IPS-18a (cell line): ENCODE measurements at regions not wholly inside any gene's neighbourhood (a gene's known extent, or its start where the extent isn't known, plus 50 kb on each side); places are given as distances from the start of the nearest gene placed in this dataset.
A peak's percentile ranks its signal among the peaks of the same experiment; 100 is the strongest.

Source experiments
- H3K27ac ChIP-seq: one replicate; pipeline ENCODE4 v1.5.1; 2013; ENCODE audit warnings: low read length
- H3K27me3 ChIP-seq: one replicate; pipeline ENCODE4 v1.6.1; 2013; ENCODE audit warnings: mild to moderate bottlenecking, low read length; ENCODE audit not compliant: control insufficient read depth, insufficient read depth
- H3K36me3 ChIP-seq: one replicate; pipeline ENCODE4 v1.6.1; 2013; ENCODE audit warnings: low read depth, low read length; ENCODE audit not compliant: control insufficient read depth
- H3K4me1 ChIP-seq: one replicate; pipeline ENCODE4 v1.6.1; 2013; ENCODE audit warnings: low read depth, low read length; ENCODE audit not compliant: control insufficient read depth
- H3K4me3 ChIP-seq: one replicate; pipeline ENCODE4 v1.5.1; 2013; ENCODE audit warnings: low read length
- H3K9ac ChIP-seq: one replicate; pipeline ENCODE4 v1.6.1; 2013; ENCODE audit warnings: mild to moderate bottlenecking, low read length, moderate library complexity
- H3K9me3 ChIP-seq: one replicate; pipeline ENCODE4 v1.6.1; 2013; ENCODE audit warnings: low read depth, low read length; ENCODE audit not compliant: control insufficient read depth

DNA sequence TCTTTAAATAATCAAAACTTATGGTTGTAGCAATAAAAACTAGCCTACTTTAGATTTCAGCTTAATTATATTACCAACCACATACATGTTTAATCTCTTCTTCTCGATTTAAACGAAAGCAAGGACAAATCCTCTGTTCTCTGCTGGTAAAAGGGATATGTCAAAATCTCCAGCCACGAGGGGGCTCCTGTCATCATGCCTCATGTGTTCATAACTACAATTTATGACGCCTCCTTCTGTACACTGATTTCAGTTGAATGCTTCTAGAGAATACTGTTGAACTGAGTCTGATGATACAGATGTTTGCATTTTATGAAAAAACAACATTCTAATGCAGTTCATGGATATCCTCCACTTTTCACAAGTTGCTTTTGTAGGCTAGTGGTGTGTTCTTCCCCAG lies 220.0 kb upstream of the DPP6 start:
- no peak overlapping the region for H3K9ac ChIP-seq
- H3K9me3 ChIP-seq, result peaks cover 12% of the 10 kb centered on the region
- H3K36me3 ChIP-seq, result no peaks in the 10 kb centered on the region
- no peak overlapping the region for H3K4me3 ChIP-seq
- no peak overlapping the region for H3K27ac ChIP-seq
- H3K4me1 ChIP-seq, result no peaks in the 10 kb centered on the region
- H3K27me3 ChIP-seq, result no peaks in the 10 kb centered on the region

DNA sequence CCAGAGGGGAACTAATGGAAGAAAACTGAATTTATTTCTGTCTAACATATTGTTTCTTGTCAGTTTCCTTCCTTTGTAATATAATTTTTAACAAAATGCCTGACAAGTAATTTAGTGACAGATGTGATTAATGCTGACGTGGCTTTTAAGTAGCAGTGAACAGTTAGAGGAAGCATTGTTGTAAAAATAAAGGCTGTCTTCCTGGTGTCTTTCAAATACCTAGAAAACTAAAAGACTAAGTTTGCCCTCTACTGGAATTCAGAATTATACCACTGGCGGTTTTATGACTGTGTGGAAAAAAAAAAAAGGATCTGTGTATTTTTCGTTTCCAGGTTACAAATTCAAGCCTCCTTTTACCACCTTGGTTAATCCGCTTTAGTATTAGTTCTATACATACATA lies 217.1 kb upstream of the DPP6 start:
- peaks cover 9% of the 10 kb centered on the region for H3K9me3 ChIP-seq
- H3K4me3 ChIP-seq, result no peak overlapping the region
- no peaks in the 10 kb centered on the region for H3K36me3 ChIP-seq
- H3K27ac ChIP-seq, result no peak overlapping the region
- H3K27me3 ChIP-seq, result no peaks in the 10 kb centered on the region
- H3K4me1 ChIP-seq, result no peaks in the 10 kb centered on the region
- H3K9ac ChIP-seq, result no peak overlapping the region

DNA sequence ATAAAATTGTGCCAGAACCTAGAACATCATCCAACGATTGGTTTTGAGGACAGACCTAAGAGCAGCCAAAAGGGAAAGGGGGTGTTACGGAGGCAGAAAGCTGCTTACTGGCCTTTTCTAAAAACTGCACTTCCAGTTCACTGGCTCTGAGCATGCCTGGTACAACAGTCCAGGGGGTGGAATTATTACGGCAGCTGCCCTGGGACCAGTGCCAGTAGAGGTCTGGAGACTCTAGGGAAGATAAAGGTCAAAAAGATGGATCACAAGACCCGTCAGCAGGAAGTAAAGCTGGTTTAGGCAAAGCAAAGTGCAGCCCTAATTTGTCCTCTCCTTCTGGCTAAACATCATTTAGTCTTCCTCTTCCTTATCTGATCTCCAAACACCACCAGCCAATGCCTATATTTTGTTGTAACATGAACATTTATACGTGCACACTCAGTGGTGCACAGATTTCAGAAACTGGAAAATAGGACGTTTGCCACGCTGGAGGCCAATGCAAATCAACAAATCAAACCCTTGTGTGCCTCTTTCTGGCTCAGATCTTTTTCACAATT lies 216.4 kb upstream of the DPP6 start:
- Histone ChIP-seq H3K9ac (no peak overlapping the region), H3K27ac (no peak overlapping the region), H3K9me3 (peaks cover 5% of the 10 kb centered on the region), H3K4me3 (no peak overlapping the region), H3K27me3 (no peaks in the 10 kb centered on the region), H3K4me1 (no peaks in the 10 kb centered on the region), H3K36me3 (no peaks in the 10 kb centered on the region)

DNA sequence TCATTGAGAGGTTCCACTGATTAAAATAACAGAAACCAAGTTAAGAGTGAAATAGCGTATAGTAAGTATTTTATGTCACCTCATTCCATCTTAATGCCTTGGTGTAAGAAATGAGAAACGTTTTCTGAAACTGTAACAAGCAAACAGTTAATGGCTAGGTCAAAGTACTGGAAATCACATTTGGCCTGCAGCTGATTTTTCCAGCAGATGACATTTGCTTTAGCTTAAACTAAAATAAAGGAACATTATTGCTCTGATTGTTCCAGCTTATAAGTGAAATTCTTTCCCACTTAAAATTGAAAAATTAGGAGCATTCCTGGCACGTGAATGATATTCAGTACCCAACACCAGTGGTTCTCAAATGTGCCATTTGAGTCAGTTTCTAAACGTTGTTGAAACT lies 213.6 kb upstream of the DPP6 start:
- Histone ChIP-seq H3K4me1 (no peaks in the 10 kb centered on the region), H3K9me3 (peaks cover 11% of the 10 kb centered on the region), H3K4me3 (no peak overlapping the region), H3K36me3 (no peaks in the 10 kb centered on the region), H3K27me3 (no peaks in the 10 kb centered on the region), H3K27ac (no peak overlapping the region), H3K9ac (no peak overlapping the region)

DNA sequence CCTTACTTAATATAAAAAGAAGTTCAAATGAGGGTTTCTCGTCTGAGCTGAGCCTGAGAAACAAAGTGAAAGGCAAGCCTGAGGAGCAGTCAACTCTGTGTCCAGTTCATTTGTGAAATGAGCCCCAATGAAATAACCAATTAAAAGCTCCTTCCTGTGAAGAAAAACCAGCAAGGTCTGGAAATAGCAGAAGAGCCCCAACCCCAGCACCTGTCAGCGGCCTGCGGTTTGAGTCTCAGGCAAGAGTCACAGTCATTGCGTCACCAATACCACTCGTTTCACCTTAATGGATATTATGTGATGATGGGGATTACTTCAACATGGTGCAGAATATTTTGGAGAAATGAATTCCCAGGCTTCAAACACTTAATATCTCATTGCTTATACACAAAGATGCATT lies 211.3 kb upstream of the DPP6 start:
- no peak overlapping the region for H3K9ac ChIP-seq
- no peaks in the 10 kb centered on the region for H3K27me3 ChIP-seq
- no peaks in the 10 kb centered on the region for H3K4me1 ChIP-seq
- H3K27ac ChIP-seq, result no peak overlapping the region
- H3K4me3 ChIP-seq, result no peak overlapping the region
- no peaks in the 10 kb centered on the region for H3K36me3 ChIP-seq
- peaks cover 11% of the 10 kb centered on the region for H3K9me3 ChIP-seq

DNA sequence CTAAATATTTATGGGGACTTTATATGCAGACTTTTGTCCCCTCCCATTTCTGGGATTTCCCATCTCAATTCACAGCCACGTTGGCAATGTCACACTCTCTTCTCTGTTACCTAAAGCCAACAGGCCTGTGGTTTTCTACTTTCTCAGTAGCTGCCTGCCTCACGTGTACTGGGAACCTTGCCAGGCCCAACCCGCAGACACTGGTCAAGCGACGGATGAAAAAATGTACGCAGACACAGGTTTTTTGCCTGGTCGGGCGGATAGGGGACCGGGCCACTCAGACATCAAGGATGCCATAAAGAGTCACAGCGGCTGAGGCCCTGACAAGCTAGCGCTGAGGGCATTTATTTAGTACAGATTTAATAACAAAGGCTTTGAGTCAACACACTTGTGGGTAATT lies 204.4 kb upstream of the DPP6 start:
- Histone ChIP-seq H3K4me3 (no peak overlapping the region), H3K36me3 (no peaks in the 10 kb centered on the region), H3K27me3 (peaks cover 26% of the 10 kb centered on the region), H3K9me3 (peaks cover 5% of the 10 kb centered on the region), H3K4me1 (no peaks in the 10 kb centered on the region), H3K27ac (no peak overlapping the region), H3K9ac (no peak overlapping the region)

DNA sequence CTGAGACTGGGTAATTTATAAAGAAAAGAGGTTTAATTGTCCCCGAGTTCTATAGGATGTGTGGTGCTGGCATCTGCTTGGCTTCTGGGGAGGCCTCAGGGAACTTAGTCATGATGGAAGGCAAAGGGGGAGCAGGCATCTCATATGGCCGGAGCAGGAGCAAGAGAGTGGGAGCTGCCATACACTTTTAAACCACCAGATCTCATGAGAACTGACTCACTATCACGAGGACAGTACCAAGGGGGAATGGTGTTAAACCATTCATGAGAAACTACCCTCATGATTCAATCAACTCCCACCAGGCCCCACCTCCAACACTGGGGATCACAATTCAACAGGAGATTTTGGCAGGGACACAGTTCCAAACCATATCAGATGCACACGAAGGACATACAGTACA lies 199.9 kb upstream of the DPP6 start:
- Histone ChIP-seq H3K9ac (no peak overlapping the region), H3K4me3 (no peak overlapping the region), H3K27me3 (peaks cover 22% of the 10 kb centered on the region), H3K9me3 (peaks cover 2% of the 10 kb centered on the region), H3K36me3 (no peaks in the 10 kb centered on the region), H3K27ac (no peak overlapping the region), H3K4me1 (no peaks in the 10 kb centered on the region)

DNA sequence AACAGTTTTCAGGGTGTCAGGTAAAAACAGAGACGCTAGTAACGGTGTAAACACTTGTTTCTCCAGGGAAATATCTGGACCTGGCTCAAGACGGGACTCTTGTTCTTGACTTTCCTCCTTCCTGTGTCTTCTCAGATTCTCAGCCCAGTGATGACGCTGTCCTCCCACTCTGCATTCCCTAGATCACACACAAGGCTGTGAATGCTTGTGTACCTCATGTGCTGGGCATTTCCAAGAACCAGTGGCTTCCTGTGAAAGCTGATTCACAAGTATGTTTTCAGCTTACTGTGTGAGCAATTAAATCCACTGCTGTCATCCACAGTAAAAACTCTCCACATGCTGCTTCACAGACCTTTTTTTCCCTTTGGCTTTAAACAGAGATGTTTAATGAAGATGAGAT lies 193.8 kb upstream of the DPP6 start:
- H3K4me3 ChIP-seq, result no peak overlapping the region
- no peaks in the 10 kb centered on the region for H3K36me3 ChIP-seq
- no peaks in the 10 kb centered on the region for H3K27me3 ChIP-seq
- H3K9me3 ChIP-seq, result peaks cover 3% of the 10 kb centered on the region
- H3K4me1 ChIP-seq, result peaks cover 5% of the 10 kb centered on the region
- no peak overlapping the region for H3K27ac ChIP-seq
- no peak overlapping the region for H3K9ac ChIP-seq

DNA sequence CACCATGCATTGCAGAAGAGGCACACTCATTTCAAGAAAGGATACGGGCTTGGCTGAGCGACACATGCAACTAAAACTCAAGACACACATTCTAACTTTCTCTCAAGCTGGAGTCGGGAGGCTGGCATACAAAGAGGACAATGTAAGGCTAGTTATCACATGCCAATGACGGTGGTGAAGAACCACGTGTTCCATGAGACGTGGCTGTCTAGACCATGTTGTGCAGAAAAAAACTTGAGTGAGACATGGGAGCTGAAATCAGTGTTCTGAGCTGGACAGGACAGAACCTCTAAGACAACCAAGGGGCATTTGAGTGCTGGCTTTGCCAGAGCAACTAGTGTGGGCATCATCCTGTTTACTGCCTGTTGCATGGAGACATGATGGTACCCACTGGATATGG lies 193.0 kb upstream of the DPP6 start:
- no peak overlapping the region for H3K4me3 ChIP-seq
- H3K4me1 ChIP-seq, result peaks cover 5% of the 10 kb centered on the region
- peaks cover 3% of the 10 kb centered on the region for H3K9me3 ChIP-seq
- H3K36me3 ChIP-seq, result no peaks in the 10 kb centered on the region
- H3K27ac ChIP-seq, result no peak overlapping the region
- H3K27me3 ChIP-seq, result no peaks in the 10 kb centered on the region
- no peak overlapping the region for H3K9ac ChIP-seq

DNA sequence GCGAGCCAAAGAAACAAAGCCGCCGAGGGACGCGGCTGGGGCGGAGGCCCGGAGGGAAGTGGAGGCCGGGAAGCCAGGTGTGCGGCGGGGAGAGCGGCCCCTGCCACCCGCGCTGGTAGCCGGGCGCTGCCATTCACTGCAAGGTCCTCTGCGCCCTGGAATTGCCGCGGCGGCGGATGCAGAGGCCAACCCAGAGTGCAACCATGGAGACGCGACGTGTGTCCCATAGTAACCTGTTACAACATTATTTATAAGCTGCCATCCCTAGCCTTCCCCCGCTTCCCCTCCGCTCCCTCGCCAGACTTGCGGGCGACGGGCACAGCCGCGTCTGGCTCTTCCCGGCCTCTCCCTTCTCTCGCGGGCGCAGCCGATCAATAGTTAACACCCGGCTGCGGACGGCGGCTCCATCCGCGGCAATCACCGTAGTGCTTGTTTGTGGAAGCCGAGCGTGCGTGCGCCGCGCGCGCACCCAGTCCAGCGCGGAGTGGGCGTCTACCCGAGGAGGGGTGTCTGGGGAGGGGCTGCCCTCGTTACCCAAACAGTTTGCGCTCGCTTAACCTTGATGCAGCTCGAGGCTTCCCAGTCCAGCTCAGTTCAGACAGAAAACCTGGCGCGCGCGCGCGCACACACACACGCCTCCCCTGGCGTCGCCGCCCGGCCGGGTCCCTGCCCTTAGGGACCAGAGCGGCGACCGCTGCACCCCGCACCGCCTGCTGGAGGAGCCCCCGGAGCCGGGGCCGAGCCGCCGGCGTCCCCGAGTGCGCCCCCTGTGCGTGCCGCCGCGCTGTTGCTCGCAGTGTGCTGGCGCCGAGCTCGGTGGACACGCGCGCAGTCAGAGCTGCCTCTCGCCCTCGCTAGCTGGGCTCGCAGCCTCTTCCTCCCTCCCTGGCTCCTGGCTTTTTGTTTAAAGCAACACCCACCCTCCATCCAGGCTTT lies 165.4 kb upstream of the DPP6 start:
- H3K27me3 ChIP-seq, result peaks cover 57% of the 10 kb centered on the region
- no peaks in the 10 kb centered on the region for H3K9me3 ChIP-seq
- peak overlapping the region; percentile 65 for H3K4me3 ChIP-seq
- H3K4me1 ChIP-seq, result peaks cover 4% of the 10 kb centered on the region
- no peak overlapping the region for H3K9ac ChIP-seq
- H3K27ac ChIP-seq, result no peak overlapping the region
- no peaks in the 10 kb centered on the region for H3K36me3 ChIP-seq

DNA sequence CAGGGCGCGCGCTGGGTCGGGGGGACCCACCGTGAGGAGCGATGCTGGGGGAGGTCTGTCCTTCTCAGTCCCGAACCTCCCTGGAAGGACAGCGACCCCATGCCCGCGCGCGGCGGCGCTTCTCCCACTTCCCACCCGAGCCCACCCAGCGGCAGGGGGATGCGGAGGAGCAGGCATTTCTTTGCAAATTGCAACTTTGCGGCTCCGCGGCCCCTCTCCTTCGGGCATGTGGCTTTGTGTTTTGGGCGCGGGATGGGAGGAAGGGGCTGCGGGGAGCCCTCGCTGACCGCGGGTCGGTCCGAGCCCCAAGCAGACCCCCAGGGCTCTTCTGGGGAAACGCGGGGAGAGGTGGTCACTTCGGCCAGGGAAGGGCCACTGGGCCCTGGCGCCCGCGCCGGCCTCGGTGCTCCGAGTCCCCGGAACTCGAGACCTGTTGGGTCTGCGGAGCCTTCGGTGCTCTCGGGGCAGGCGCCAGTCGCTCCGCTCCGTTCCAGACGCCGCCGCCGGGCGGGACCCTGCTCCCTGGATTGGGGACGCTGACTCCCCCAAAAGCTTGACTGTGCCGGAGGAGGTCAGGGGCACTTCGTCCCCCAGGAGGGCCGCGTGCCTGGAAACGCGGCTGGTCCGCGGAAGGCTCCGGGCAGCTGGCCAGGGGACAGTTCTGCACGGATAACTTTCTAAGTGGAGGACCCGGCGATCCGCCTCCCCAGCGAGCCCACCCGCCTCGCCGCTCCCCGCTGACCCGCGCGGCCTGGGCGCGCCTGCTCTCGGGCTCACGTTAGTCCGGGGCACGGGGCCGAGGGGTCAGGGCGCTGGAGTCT lies 164.2 kb upstream of the DPP6 start:
- Histone ChIP-seq H3K4me1 (peaks cover 4% of the 10 kb centered on the region), H3K9ac (no peak overlapping the region), H3K27me3 (peaks cover 57% of the 10 kb centered on the region)

More for the DNA sequence above, 164.2 kb upstream of the DPP6 start:
- Histone ChIP-seq H3K36me3 (no peaks in the 10 kb centered on the region), H3K9me3 (no peaks in the 10 kb centered on the region), H3K4me3 (peak overlapping the region; percentile 65), H3K27ac (no peak overlapping the region)
